ENCODE measurements at regions not wholly inside any gene's neighbourhood (a gene's known extent, or its start where the extent isn't known, plus 50 kb on each side); places are given as distances from the start of the nearest gene placed in this dataset.

GRCh38 chr21:27219068-27219467 is 252.2 kb upstream of the ADAMTS5 start:
- no peak for TF ChIP-seq CTCF (IDR thresholded peaks at IDR 0.05)
- no peak for TF ChIP-seq POLR2A (IDR thresholded peaks at IDR 0.05)
- TF ChIP-seq EP300 (IDR thresholded peaks at IDR 0.05) = no peak
